ENCODE measurements at regions not wholly inside any gene's neighbourhood (a gene's known extent, or its start where the extent isn't known, plus 50 kb on each side); places are given as distances from the start of the nearest gene placed in this dataset.

- no peak for DNase-seq (ENCODE audit: low read depth, low spot score)
- intact Hi-C loops (cut with micrococcal nuclease; ENCODE audit: unreplicated experiment): no loop called here
- H3K4me3 ChIP-seq (ENCODE audit: low read depth in 2 of 2, low read length in 2 of 2): no peak overlapping the region
- in situ Hi-C loops (cut with HindIII; ENCODE audit: low pct_unique_long_range_greater_than_20kb, low sequenced_read_pairs): no loop called here
- POLR2A ChIA-PET: no interaction called here
- TF ChIP-seq POLR2AphosphoS5 (IDR thresholded peaks at IDR 0.05; ENCODE audit: low read depth, low read length) (no peak), SIN3A (IDR thresholded peaks at IDR 0.05; ENCODE audit: borderline replicate concordance, insufficient read depth, low read depth, low read length) (no peak), CTCF (IDR thresholded peaks at IDR 0.05) (no peak), REST (IDR thresholded peaks at IDR 0.05; ENCODE audit: insufficient read depth in 1 of 2, low read depth in 2 of 2, low read length in 1 of 2) (no peak), TCF7L2 (IDR thresholded peaks at IDR 0.05; ENCODE audit: low read depth, low read length) (no peak)
- H3K27me3 ChIP-seq (ENCODE audit: control insufficient read depth, insufficient read depth, low read length): no peaks in the 10 kb centered on the region
- no peak overlapping the region for H3K27ac ChIP-seq (ENCODE audit: low read length)
- CTCF ChIA-PET: no interaction called here
- H3K4me1 ChIP-seq (ENCODE audit: control insufficient read depth, insufficient read depth, low read length): no peaks in the 10 kb centered on the region
- no peaks in the 10 kb centered on the region for H3K36me3 ChIP-seq (ENCODE audit: control insufficient read depth, insufficient read depth, low read length)
- no peak for ATAC-seq
- BruUV-seq (replicated peaks): no TSS peak
- H3K9me3 ChIP-seq (ENCODE audit: control insufficient read depth, insufficient read depth, low read depth, low read length): no peaks in the 10 kb centered on the region
Measured at GRCh38 chr18:28526196-28526595, 349.3 kb upstream of the CDH2 start.

- H3K4me1 ChIP-seq (ENCODE audit: control insufficient read depth, insufficient read depth, low read length): no peaks in the 10 kb centered on the region
- DNase-seq (ENCODE audit: low read depth, low spot score) (no peak), ATAC-seq (no peak)
- in situ Hi-C loops (cut with HindIII; ENCODE audit: low pct_unique_long_range_greater_than_20kb, low sequenced_read_pairs) (no loop called here), intact Hi-C loops (cut with micrococcal nuclease; ENCODE audit: unreplicated experiment) (no loop called here)
- H3K9me3 ChIP-seq (ENCODE audit: control insufficient read depth, insufficient read depth, low read depth, low read length): no peaks in the 10 kb centered on the region
- H3K27ac ChIP-seq (ENCODE audit: low read length): no peak overlapping the region
- ChIA-PET POLR2A (no interaction called here), CTCF (interaction anchor here (0.7 kb wide), 1 partner anchor 1396 kb away, joined by 7 read pairs; no protein-coding TSS in a partner anchor)
- BruUV-seq (replicated peaks): no TSS peak
- no peak overlapping the region for H3K4me3 ChIP-seq (ENCODE audit: low read depth in 2 of 2, low read length in 2 of 2)
- no peaks in the 10 kb centered on the region for H3K27me3 ChIP-seq (ENCODE audit: control insufficient read depth, insufficient read depth, low read length)
- no peaks in the 10 kb centered on the region for H3K36me3 ChIP-seq (ENCODE audit: control insufficient read depth, insufficient read depth, low read length)
- TF ChIP-seq SIN3A (IDR thresholded peaks at IDR 0.05; ENCODE audit: borderline replicate concordance, insufficient read depth, low read depth, low read length) (no peak), POLR2AphosphoS5 (IDR thresholded peaks at IDR 0.05; ENCODE audit: low read depth, low read length) (no peak), TCF7L2 (IDR thresholded peaks at IDR 0.05; ENCODE audit: low read depth, low read length) (no peak), REST (IDR thresholded peaks at IDR 0.05; ENCODE audit: insufficient read depth in 1 of 2, low read depth in 2 of 2, low read length in 1 of 2) (no peak), CTCF (IDR thresholded peaks at IDR 0.05) (no peak)
Measured at GRCh38 chr18:28523758-28524475, 347.0 kb upstream of the CDH2 start.

All from Panc1 (cell line).